ENCODE measurements at regions not wholly inside any gene's neighbourhood (a gene's known extent, or its start where the extent isn't known, plus 50 kb on each side); places are given as distances from the start of the nearest gene placed in this dataset.

GRCh38 chr5:142215915-142216681 lies 107.5 kb downstream of the NDFIP1 start:
- no peak for TF ChIP-seq POLR2A (IDR thresholded peaks at IDR 0.05)
- TF ChIP-seq, protein P1, sequence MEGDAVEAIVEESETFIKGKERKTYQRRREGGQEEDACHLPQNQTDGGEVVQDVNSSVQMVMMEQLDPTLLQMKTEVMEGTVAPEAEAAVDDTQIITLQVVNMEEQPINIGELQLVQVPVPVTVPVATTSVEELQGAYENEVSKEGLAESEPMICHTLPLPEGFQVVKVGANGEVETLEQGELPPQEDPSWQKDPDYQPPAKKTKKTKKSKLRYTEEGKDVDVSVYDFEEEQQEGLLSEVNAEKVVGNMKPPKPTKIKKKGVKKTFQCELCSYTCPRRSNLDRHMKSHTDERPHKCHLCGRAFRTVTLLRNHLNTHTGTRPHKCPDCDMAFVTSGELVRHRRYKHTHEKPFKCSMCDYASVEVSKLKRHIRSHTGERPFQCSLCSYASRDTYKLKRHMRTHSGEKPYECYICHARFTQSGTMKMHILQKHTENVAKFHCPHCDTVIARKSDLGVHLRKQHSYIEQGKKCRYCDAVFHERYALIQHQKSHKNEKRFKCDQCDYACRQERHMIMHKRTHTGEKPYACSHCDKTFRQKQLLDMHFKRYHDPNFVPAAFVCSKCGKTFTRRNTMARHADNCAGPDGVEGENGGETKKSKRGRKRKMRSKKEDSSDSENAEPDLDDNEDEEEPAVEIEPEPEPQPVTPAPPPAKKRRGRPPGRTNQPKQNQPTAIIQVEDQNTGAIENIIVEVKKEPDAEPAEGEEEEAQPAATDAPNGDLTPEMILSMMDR (IDR thresholded peaks at IDR 0.05) = no peak

Data from adrenal gland (tissue), 5 donors.